ENCODE measurements at regions not wholly inside any gene's neighbourhood (a gene's known extent, or its start where the extent isn't known, plus 50 kb on each side); places are given as distances from the start of the nearest gene placed in this dataset.

DNA sequence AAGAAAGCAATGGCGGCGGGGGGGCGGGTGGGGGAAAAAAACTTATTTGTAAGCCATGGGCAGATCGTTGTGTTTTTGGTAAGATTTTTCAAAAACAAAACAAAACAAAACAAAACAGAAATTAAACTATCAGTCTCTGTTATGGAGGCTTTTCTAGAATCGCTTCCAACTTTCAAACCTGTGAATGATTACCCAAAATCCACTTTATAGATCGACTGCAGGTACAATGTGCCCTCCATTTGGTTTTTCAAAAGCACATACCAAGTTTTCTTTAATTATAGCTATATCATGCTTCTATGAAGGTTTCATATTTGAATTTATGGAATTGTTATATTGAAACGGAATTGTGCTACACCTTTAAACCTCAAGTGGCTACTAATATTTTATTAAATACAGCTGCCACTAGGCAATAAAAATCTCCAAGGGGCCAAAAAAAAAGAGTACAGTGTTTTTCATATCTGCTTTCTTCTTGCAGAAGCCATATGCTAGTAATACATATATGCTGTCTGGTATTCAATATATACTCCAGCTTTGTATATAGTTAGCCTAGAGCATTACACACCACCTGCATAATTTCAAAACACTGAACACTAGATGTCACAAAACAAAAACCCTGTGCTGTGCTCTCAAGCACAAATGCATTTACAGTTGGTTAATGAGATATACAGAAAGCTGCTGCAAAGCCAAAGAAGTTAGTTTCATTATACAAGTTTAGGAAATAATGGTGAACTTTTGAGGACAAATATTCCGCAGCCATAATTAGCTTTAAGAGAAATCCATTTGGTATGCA, 683.8 kb upstream of the NR2F2 start (continued):
- TF ChIP-seq, protein P1, sequence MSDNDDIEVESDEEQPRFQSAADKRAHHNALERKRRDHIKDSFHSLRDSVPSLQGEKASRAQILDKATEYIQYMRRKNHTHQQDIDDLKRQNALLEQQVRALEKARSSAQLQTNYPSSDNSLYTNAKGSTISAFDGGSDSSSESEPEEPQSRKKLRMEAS (IDR thresholded peaks at IDR 0.05), result no peak
- no peak for TF ChIP-seq POU5F1 (IDR thresholded peaks at IDR 0.05; ENCODE audit: low read depth, low read length)
- no peak for TF ChIP-seq SIX5 (IDR thresholded peaks at IDR 0.05; ENCODE audit: low read depth, low read length)
- no peak for TF ChIP-seq MAFK (IDR thresholded peaks at IDR 0.05; ENCODE audit: low read depth, low read length)
- no peak for TF ChIP-seq SP4 (IDR thresholded peaks at IDR 0.05; ENCODE audit: low read length)
- no peak for TF ChIP-seq ATF3 (IDR thresholded peaks at IDR 0.05; ENCODE audit: insufficient read depth, low read depth, low read length)

Data from H1 (cell line).